OCI-LY3 (cell line): ENCODE measurements at regions not wholly inside any gene's neighbourhood (a gene's known extent, or its start where the extent isn't known, plus 50 kb on each side); places are given as distances from the start of the nearest gene placed in this dataset.

Source experiments
- H2AFZ ChIP-seq: fragments of 200-600, 300-600 bp; shearing (Covaris generic); 2 replicates; pipeline ENCODE4 v1.6.0; 2014; ENCODE audit warnings: antibody characterized with exemption, low read depth, low read length
- H3K27ac ChIP-seq: fragments of 200-600, 300-600 bp; sonication (generic); 2 replicates; pipeline ENCODE4 v1.5.1; 2014; ENCODE audit warnings: mild to moderate bottlenecking, low read length, moderate library complexity, mixed read lengths
- H3K27me3 ChIP-seq: fragments of 200-600, 300-600 bp; sonication (generic); 2 replicates; pipeline ENCODE4 v1.6.1; 2014; ENCODE audit warnings: low read depth, low read length, mixed read lengths
- H3K36me3 ChIP-seq: fragments of 200-600, 300-600 bp; sonication (generic); replicated peaks from 2 replicates; pipeline ENCODE3; 2014; ENCODE audit warnings: low read depth, low read length, mixed read lengths
- H3K4me1 ChIP-seq: fragments of 300-600, 200-600 bp; sonication (generic); 2 replicates; pipeline ENCODE4 v1.6.1; 2014; ENCODE audit warnings: low read length, mixed read lengths
- H3K4me2 ChIP-seq: fragments of 200-600, 300-600 bp; sonication (generic); 2 replicates; pipeline ENCODE4 v1.6.1; 2014; ENCODE audit warnings: low read length, mixed read lengths
- H3K4me3 ChIP-seq: fragments of 300-600, 200-600 bp; sonication (generic); 2 replicates; pipeline ENCODE4 v1.5.1; 2014; ENCODE audit warnings: antibody characterized with exemption, mild to moderate bottlenecking, low read length, moderate library complexity
- H3K79me2 ChIP-seq: fragments of 300-600, 200-600 bp; shearing (Covaris generic); 2 replicates; pipeline ENCODE4 v1.6.1; 2014; ENCODE audit warnings: mild to moderate bottlenecking, low read length, mixed read lengths
- H3K9ac ChIP-seq: fragments of 300-600, 200-600 bp; shearing (Covaris generic); 2 replicates; pipeline ENCODE4 v1.6.0; 2014; ENCODE audit warnings: mild to moderate bottlenecking, low read length, moderate library complexity
- H3K9me3 ChIP-seq: fragments of 200-600, 300-600 bp; shearing (Covaris generic); 2 replicates; pipeline ENCODE4 v1.6.1; 2014; ENCODE audit warnings: low read length, mixed read lengths; ENCODE audit not compliant: insufficient read depth
- H4K20me1 ChIP-seq: fragments of 200-600, 300-600 bp; sonication (generic); 2 replicates; pipeline ENCODE4 v1.6.1; 2016; ENCODE audit warnings: low read length, mixed read lengths; ENCODE audit not compliant: insufficient read depth
- EZH2phosphoT487 ChIP-seq: fragments of 200-600 bp; shearing (Covaris generic); IDR thresholded peaks from 2 replicates; pipeline ENCODE4 v1.6.1; 2018; ENCODE audit warnings: antibody characterized with exemption, mixed run types, low read depth
- TF ChIP-seq, protein P1 (sequence below): fragments of 200-600, 300-600 bp; sonication (generic); IDR thresholded peaks from 2 replicates; pipeline ENCODE4 v1.5.1; 2014; ENCODE audit warnings: antibody characterized with exemption, low read length, low read depth

GRCh38 chr6:170017603-170018320 is 266.3 kb downstream of the ERMARD start:
- no peaks in the 10 kb centered on the region for H3K9me3 ChIP-seq
- H3K36me3 ChIP-seq = no peaks in the 10 kb centered on the region
- H3K27ac ChIP-seq = no peak overlapping the region
- H2AFZ ChIP-seq = no peak overlapping the region
- no peak overlapping the region for H3K4me2 ChIP-seq
- H3K27me3 ChIP-seq = no peaks in the 10 kb centered on the region
- no peak overlapping the region for H3K9ac ChIP-seq
- H3K4me3 ChIP-seq = no peak overlapping the region
- H4K20me1 ChIP-seq = no peaks in the 10 kb centered on the region
- no peaks in the 10 kb centered on the region for H3K79me2 ChIP-seq
- TF ChIP-seq, protein P1, sequence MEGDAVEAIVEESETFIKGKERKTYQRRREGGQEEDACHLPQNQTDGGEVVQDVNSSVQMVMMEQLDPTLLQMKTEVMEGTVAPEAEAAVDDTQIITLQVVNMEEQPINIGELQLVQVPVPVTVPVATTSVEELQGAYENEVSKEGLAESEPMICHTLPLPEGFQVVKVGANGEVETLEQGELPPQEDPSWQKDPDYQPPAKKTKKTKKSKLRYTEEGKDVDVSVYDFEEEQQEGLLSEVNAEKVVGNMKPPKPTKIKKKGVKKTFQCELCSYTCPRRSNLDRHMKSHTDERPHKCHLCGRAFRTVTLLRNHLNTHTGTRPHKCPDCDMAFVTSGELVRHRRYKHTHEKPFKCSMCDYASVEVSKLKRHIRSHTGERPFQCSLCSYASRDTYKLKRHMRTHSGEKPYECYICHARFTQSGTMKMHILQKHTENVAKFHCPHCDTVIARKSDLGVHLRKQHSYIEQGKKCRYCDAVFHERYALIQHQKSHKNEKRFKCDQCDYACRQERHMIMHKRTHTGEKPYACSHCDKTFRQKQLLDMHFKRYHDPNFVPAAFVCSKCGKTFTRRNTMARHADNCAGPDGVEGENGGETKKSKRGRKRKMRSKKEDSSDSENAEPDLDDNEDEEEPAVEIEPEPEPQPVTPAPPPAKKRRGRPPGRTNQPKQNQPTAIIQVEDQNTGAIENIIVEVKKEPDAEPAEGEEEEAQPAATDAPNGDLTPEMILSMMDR = no peak
- TF ChIP-seq EZH2phosphoT487 = no peak
- no peaks in the 10 kb centered on the region for H3K4me1 ChIP-seq

GRCh38 chr6:170013815-170014214 is 262.4 kb downstream of the ERMARD start:
- no peaks in the 10 kb centered on the region for H3K27me3 ChIP-seq
- no peak overlapping the region for H3K27ac ChIP-seq
- H3K79me2 ChIP-seq = no peaks in the 10 kb centered on the region
- no peak overlapping the region for H2AFZ ChIP-seq
- no peak overlapping the region for H3K4me3 ChIP-seq
- H3K9me3 ChIP-seq = no peaks in the 10 kb centered on the region
- no peak overlapping the region for H3K4me2 ChIP-seq
- H4K20me1 ChIP-seq = no peaks in the 10 kb centered on the region
- no peaks in the 10 kb centered on the region for H3K36me3 ChIP-seq
- no peaks in the 10 kb centered on the region for H3K4me1 ChIP-seq
- TF ChIP-seq, protein P1 = no peak
- TF ChIP-seq EZH2phosphoT487 = no peak
- no peak overlapping the region for H3K9ac ChIP-seq

- H3K27ac ChIP-seq = no peak overlapping the region
- H3K4me2 ChIP-seq = no peak overlapping the region
- H3K79me2 ChIP-seq = no peaks in the 10 kb centered on the region
These were observed 260.6 kb downstream of the ERMARD start for GRCh38 chr6:170012037-170012330.

DNA sequence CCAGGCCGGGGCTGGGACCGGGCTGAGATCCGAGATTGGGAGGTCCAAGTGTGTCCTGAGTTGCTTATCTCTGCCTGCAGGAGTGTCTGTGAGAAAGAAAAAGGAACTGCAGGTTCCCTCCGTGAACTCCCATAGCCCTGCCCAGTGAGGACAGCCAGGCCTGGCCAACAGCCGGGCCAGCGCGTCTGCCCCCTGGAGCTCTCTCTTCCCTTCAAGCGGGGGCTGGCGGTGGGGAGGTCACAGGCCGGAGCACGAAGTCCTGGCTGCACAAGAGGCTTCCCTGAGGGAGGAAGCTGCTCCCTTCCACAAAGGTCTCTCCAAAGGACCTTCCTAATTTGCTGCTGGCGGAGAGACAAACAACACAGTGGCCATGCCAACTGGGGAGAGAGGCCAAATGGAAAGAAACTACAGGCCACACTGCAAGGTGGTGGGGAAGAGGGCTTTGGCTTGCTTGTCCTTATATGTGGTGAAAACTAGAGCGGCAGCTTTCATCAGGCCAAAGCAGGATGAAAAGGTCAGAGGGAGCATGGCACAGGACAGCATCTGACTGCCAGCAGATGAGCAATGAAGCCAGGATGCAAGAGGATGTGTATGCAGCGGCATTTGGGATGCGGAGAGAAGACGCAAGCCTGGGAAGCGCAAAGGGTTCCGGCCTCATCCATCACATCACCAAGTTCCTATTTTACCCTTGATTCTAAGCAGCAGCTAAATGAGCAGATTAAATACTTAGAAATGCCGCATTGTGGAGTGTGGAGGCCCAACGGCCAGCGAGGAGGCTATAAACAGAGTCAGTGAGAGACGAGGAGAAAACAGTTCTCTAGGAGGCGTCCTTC is 260.0 kb downstream of the ERMARD start:
- no peak overlapping the region for H3K9ac ChIP-seq
- H3K4me2 ChIP-seq = no peak overlapping the region
- H4K20me1 ChIP-seq = no peaks in the 10 kb centered on the region
- H3K4me3 ChIP-seq = no peak overlapping the region
- H3K4me1 ChIP-seq = no peaks in the 10 kb centered on the region
- no peak for TF ChIP-seq EZH2phosphoT487
- TF ChIP-seq, protein P1 = no peak
- H3K27me3 ChIP-seq = no peaks in the 10 kb centered on the region
- H3K36me3 ChIP-seq = no peaks in the 10 kb centered on the region
- H3K27ac ChIP-seq = no peak overlapping the region
- no peaks in the 10 kb centered on the region for H3K9me3 ChIP-seq
- H3K79me2 ChIP-seq = no peaks in the 10 kb centered on the region
- no peak overlapping the region for H2AFZ ChIP-seq

More at GRCh38 chr6:170012037-170012330, 260.6 kb downstream of the ERMARD start:
- Histone ChIP-seq H3K9me3 (no peaks in the 10 kb centered on the region), H3K4me3 (no peak overlapping the region), H3K9ac (no peak overlapping the region), H3K4me1 (no peaks in the 10 kb centered on the region), H4K20me1 (no peaks in the 10 kb centered on the region), H3K36me3 (no peaks in the 10 kb centered on the region), H3K27me3 (no peaks in the 10 kb centered on the region), H2AFZ (no peak overlapping the region)
- TF ChIP-seq, protein P1 = no peak
- TF ChIP-seq EZH2phosphoT487 = no peak
